ENCODE measurements at regions not wholly inside any gene's neighbourhood (a gene's known extent, or its start where the extent isn't known, plus 50 kb on each side); places are given as distances from the start of the nearest gene placed in this dataset.
"Not testable (repeated sequence)": the region's sequence is repeated elsewhere in the genome, so short reads cannot be mapped to it uniquely, and the experiment has no call there.

- DNase-seq, result no peak
These were observed 393.4 kb downstream of the ZFHX3 start for GRCh38 chr16:72654535-72654934.

DNA sequence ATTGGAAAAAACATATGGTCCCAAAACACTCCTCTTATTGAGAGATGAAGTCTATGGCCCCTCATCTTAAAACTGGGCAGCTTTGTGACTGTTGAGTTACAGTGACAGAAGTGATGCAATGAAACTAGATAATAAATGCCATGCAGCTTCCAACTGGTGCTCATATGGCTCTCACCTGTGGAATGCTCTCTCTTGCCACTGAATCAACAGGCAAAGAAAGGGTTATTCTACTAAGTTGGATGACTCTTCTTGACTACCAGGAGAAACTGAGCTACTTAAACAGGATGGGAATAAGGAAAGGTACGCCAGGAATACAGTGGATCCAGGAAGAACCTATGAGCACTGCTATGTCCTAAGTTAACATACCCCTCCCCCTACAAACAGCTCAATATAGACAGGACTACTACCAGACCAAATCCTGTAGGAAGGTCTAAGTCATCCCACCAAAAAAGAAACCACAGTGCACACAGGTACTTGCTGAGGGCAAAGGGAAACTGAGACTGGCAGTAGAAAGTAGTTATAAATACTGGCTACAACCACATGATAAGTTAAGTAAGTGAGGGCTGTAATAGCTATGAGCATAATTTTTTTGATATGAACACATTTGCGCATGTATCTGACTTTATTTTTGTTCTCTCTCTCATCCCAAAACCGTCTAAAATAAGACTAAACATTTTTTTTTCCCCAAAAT is 398.5 kb downstream of the ZFHX3 start:
- DNase-seq, result no peak

DNA sequence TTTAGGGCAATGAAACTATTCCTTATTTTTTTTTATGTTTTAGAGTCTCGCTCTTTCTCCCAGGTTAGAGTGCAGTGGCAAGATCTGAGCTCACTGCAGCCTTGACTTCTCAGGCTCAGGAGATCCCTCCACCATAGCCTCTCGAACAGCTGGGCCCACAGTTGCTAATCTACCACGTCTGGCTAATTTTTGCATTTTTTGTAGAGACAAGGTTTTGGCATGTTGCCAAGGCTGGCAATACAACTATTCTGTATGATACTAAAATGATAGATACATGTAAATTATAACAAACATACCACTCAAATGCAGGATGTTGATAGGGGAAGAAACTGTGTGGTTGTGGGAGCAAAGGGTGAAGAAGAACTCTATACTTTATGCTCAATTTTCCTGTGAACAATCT is 401.3 kb downstream of the ZFHX3 start:
- DNase-seq, result no peak

DNA sequence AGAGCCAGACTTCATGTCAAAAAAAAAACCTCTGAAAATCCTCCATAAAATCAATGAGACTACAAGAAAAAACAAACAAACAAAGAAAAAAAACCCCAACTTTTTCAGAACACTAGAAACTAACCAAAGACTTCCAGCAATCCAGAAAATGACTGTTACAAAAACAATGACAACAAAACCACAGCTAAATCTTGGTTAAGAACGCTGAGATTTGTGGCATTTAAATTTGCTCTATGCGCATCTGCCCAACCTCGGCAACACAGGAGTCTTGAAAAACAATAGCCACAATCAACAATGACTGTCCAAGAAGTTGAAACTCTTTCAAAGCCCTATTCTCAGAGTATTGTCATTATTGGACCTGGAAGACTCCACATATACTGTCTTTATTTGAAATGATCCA is 402.4 kb downstream of the ZFHX3 start:
- DNase-seq, result no peak

DNA sequence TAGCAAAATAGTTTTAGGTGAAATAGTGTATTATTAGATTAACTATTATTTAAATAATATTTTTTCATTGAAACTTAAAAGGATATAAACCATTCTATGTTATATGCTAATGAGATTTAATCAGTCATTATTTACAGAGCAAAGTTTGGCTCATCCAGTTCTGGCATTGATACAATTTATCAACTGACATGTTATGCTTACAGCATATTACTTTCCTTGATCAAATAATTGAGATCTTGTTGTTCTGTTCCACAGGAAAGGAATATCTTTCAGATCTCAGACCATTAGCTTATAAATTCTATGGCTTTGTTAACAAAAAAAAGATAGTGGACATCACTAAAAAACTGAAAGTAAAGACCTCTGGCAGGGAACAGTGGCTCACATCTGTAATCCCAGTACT is 403.0 kb downstream of the ZFHX3 start:
- no peak for DNase-seq

DNA sequence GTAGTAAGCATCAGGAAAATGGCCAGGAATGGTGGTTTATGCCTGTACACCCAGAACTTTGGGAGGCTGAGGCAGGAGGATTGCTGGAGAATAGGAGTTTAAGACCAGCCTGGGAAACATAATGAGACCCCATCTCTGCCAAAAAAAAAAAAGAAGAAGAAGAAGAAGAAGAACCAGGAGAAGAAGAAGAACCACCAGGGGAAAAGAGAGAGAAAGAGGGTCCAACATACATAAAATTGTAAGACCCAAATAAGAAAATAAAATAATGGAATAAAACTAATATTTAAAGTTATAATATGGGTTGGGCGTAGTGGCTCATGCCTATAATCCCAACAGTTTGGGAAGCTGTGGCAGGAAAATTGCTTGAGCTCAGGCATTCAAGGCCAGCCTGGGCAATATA is 408.4 kb downstream of the ZFHX3 start:
- no peak for DNase-seq

DNA sequence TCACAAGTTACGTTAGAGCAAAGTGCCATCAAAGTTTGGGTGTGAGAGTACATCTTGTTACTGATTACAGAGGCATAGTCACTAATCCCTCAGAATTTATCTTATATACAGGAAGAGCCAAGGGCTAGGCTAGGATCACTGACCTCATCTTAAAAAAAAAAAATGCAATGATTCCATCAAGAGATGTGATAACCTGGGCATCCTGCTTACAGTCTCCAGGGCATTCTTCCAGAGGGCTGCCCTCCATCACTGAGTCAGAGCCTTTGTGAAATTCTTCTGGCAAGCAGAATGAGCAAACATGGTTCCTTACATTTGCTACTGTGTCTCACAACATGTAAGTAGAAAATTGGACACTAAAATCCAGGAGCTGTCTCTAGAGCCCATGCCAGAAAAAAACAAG is 410.6 kb downstream of the ZFHX3 start:
- no peak for DNase-seq

- no peak for DNase-seq
These were observed 412.2 kb downstream of the ZFHX3 start for GRCh38 chr16:72635694-72636093.

- DNase-seq, result no peak
These were observed 412.8 kb downstream of the ZFHX3 start for GRCh38 chr16:72635104-72635503.

- not testable (repeated sequence) for DNase-seq
These were observed 420.6 kb downstream of the ZFHX3 start for GRCh38 chr16:72627182-72627896.

DNA sequence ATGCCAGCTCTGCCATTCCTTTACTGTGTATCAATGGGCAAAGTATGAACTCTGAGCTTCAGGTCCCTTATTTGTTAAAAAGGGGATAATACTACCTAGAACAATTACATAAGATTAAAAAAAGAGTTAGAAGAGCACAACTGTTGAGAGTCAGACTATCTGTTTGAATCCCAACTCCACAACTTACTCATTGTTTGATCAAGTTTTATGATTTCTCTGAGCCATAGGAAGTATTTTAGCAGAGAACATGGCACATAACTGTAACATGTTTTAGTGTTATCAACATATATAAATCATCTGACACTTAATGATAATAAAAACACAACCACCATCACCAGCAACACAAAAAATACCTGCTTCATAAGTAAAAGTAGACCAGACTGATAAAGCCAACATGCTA is 421.3 kb downstream of the ZFHX3 start:
- DNase-seq, result no peak

DNA sequence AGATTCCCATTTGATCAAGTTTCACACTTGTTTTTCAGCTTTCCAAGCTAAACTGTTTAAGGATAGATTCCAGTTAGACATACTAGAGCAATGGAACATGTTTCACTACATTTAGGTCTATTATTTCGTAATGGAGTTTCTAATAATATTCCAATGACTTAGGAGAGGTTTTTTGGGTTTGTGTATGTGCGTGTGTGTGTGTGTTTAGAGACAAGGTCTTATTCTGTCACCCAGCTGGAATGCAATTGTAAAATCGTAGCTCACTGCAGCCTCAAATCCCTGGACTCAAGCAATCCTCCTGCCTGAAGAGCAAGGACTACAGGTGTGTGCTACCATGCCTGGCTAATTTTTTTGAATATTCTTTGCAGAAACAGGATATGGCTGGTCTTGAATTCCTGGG is 426.3 kb downstream of the ZFHX3 start:
- DNase-seq, result no peak

DNA sequence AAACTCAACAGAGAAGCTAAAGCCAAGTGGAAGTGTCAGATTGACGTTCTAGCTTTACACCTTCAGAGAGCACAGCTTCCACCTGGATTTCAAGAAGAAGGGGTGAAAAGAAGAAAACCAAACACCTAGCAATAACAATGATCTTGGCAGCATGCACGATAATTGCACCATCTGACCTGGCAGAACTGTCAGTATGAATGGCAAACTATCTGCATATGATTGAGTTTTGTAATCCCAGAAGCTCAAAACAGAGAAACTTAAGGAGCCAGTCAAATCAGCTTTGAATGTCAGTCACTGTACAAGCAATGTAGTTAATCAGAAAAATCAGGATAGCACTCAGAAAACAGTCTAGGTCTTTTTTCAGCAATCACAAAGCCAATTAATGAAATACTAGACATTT is 427.1 kb downstream of the ZFHX3 start:
- no peak for DNase-seq

DNA sequence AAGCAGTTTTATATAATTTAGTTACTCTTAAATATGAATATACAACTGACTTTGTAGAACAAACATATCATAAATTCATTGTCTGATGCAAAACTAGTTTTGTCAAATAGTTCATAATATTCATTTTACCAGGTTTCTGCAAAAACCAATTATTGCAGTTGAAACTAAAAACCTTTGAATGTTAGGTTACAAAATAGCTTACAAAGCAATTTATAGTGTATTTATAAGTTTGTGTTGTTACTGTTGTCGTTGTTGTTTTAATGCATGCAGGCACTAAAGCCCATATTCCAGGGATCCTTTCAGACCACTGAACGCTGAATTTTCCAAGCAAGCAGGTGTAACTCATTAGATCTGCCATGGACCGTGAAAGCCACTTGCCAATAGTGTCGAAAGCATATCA is 427.6 kb downstream of the ZFHX3 start:
- DNase-seq, result no peak

- DNase-seq, result no peak
These were observed 432.1 kb downstream of the ZFHX3 start for GRCh38 chr16:72615856-72616255.

GRCh38 chr16:72612718-72613117 is 435.2 kb downstream of the ZFHX3 start:
- DNase-seq, result no peak

- no peak for DNase-seq
These were observed 435.7 kb downstream of the ZFHX3 start for GRCh38 chr16:72612256-72612655.

DNA sequence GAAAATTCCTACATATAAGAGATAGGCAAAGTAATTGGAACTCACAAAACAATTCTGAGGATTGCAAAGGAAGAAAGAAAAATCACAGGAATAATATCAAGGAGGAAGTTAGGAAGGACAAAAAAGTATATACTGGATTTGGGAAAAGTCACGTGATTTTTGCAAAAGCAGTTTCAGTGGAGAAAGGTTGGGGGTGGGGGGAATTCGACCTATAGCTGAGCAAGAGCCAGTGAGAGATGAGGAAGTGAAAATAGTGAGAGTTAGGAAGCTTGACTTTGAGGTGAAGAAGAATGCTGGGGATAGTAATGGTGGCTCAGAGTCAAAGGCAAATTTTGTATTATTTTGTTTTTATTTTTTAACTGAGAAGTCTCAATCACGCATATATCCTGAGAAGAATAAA is 438.0 kb upstream of the PMFBP1 start:
- no peak for DNase-seq

DNA sequence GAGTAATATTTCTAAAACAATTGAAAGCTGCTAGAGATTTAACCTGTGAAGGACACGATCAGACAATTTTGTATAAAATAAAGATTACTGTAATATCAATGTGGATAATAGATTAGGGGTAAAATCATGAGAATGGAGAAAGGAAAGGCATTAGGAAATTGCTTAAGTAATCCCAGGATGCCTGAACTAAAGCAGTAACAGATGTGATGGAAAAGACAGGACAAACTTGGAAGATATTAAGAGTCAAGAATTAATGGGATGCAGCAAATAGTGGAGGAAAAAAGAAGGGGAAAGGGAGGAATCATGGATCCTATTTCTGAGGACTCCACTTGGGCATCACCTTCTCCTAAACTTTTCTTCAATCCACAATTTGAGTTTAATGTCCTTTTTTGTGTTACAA is 437.1 kb upstream of the PMFBP1 start:
- no peak for DNase-seq

DNA sequence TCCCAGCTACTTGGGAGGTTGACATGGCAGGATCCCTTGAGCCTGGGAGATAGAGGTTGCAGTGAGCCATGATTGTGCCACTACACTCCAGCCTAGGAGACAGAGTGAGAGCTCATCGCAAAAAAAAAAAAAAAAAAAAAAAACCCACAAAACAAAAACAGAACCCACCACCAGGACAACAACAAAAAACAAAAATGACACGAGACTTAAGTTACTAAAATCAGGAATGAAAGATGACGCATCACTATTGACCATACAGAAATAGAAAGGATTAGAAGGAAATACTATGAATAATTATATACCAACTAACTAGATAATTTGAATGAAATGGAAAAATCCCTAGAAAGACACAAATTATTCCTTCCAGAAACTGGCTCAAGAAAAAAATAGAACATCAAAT is 432.4 kb upstream of the PMFBP1 start:
- no peak for DNase-seq

DNA sequence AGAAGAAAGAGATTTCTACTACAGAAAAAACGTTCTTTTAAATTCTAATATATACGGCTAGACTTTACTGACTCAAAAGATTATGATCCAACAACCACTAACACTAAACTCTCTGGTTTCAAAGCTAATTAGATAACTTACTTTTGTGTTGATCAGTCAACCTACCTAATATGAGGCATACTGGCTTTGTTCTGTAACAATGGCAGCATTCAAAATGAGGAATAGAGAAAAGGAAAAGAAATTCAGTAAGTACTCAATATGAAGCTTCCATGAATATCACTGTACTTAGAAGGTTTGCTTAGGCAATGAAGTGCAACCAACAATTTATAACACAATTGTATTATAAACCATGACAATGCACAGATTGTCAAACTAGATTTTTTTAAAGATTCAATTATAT is 430.5 kb upstream of the PMFBP1 start:
- DNase-seq, result no peak

GRCh38 chr16:72598696-72599095 is 426.7 kb upstream of the PMFBP1 start:
- DNase-seq, result no peak

DNA sequence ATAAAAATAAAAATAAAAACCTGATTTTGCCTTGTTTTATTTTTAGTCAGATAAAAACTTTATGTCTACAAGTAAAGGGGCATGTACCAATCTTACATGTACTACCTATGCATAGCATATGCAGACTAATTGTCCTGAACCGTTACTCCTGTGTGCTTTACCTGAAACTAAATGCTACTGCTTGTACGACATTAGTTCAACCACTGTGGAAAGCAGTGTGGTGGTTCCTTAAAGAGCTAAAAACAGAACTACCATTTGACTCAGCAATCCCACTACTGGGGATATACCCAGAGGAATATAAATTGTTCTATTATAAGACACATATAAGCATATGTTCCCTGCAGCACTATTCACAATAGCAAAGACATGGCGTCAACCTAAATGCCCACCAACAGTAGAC is 426.0 kb upstream of the PMFBP1 start:
- no peak for DNase-seq

DNA sequence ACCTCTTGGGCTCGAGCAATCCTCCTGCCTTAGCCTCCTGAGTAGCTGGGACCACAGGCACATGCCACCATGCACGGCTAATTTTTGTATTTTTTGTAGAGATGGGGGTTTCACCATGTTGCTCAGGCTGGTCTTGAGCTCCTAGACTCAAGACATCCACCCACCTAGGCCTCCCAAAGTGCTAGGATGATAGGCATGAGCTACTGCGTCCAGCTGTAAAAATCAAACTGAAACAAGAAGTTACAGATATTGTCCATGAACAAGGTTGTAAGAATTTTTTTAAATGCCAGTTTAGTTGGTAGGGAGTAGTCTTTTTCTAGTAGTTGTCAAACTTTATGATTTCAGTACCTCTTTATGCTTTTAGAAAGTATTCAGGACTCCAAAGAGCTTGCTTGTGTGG is 424.4 kb upstream of the PMFBP1 start:
- DNase-seq, result no peak

Data from GOT3 (cell line).